ENCODE measurements at regions not wholly inside any gene's neighbourhood (a gene's known extent, or its start where the extent isn't known, plus 50 kb on each side); places are given as distances from the start of the nearest gene placed in this dataset.

DNA sequence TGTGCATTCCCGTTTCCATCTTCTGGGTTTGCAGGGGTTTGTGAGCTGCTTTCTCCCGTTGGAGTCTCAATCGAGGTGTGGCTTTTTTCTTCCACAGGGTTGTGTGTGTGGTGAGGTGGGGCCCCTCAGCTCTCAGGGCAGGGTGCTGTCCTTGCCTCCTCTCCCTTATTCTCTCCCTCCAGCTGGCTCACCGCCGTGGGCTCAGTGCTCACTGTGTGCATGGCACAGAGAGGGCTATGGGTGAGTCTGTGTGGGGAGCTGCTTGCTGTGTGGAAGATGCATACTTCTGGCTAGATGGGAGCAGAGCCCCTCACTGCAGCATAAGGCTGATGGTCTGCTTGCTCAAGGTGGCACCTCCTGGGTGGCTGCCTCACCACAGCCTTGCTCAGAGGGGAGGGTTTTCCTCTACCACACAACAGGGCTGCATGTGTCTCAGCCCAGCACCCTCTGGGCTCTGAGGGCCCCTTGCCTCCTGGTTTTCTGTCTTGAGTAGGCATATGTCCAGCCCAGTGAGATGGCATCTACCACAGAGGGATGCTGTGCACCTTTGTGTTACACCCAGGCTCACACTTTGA is 203.1 kb upstream of the B3GAT1 start:
- TF ChIP-seq CTCF (IDR thresholded peaks at IDR 0.05) (no peak), POLR2A (IDR thresholded peaks at IDR 0.05) (no peak)

Measured in prostate gland (tissue), 2 donors.